Subcutaneous abdominal adipose tissue (tissue), 5 donors: ENCODE measurements at regions not wholly inside any gene's neighbourhood (a gene's known extent, or its start where the extent isn't known, plus 50 kb on each side); places are given as distances from the start of the nearest gene placed in this dataset.

Experiments
- H3K27ac ChIP-seq: one replicate; pipeline ENCODE4 v1.7.0; 2013; ENCODE audit warnings: low read depth, mild to moderate bottlenecking, inconsistent platforms, low read length, moderate library complexity
- H3K27me3 ChIP-seq, 5 donors: one replicate each; pipeline ENCODE4 v1.7.0; 2013; ENCODE audit warnings: low read length in 5 of 5, inconsistent platforms in 1 of 5; ENCODE audit not compliant: control insufficient read depth in 5 of 5, insufficient read depth in 4 of 5
- H3K36me3 ChIP-seq, 5 donors: one replicate each; pipeline ENCODE4 v1.7.0; 2013; ENCODE audit warnings: low read length in 5 of 5; ENCODE audit not compliant: control insufficient read depth in 5 of 5, insufficient read depth in 5 of 5
- H3K4me1 ChIP-seq, 5 donors: one replicate each; pipeline ENCODE4 v1.7.0; 2013; ENCODE audit warnings: low read length in 5 of 5, mild to moderate bottlenecking in 3 of 5, moderate library complexity in 1 of 5; ENCODE audit not compliant: control insufficient read depth in 5 of 5, insufficient read depth in 5 of 5
- H3K4me3 ChIP-seq, 5 donors: one replicate each; pipeline ENCODE4 v1.7.0; 2013; ENCODE audit warnings: low read length in 5 of 5, low read depth in 1 of 5
- H3K9ac ChIP-seq, 5 donors: one replicate each; pipeline ENCODE4 v1.7.0; 2013; ENCODE audit warnings: low read length in 5 of 5, mild to moderate bottlenecking in 4 of 5, moderate library complexity in 3 of 5
- H3K9me3 ChIP-seq, 5 donors: one replicate each; pipeline ENCODE4 v1.7.0; 2013; ENCODE audit warnings: low read length in 5 of 5; ENCODE audit not compliant: control insufficient read depth in 5 of 5
- donor health status: healthy.
- donor health status: healthy.
- donor health status: healthy.
- donor health status: healthy.
- donor health status: healthy.

DNA sequence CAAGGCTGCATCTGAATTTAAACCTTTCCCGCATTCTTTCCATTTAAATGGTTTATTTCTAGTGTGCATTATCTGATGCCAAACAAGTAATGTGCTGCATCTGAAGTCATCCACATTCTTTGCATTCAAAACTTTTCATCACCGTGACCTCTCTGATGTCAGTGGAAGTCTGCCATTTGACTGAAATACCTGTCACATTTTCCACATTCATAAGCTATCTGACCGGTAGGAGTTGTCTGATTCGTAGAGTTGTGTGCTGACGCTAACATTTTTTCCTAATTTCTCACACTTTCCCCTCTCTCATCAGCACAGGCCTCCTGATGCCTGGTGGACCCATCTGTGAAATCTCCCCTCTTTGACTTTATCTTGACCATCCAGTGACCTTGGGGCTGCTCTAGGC lies 79.9 kb upstream of the BARX2 start:
- Histone ChIP-seq H3K27me3 (no peaks in the 10 kb centered on the region), H3K4me1 (no peaks in the 10 kb centered on the region), H3K36me3 (no peaks in the 10 kb centered on the region), H3K4me3 (no peak overlapping the region), H3K9me3 (no peaks in the 10 kb centered on the region), H3K27ac (no peak overlapping the region), H3K9ac (no peak overlapping the region)

DNA sequence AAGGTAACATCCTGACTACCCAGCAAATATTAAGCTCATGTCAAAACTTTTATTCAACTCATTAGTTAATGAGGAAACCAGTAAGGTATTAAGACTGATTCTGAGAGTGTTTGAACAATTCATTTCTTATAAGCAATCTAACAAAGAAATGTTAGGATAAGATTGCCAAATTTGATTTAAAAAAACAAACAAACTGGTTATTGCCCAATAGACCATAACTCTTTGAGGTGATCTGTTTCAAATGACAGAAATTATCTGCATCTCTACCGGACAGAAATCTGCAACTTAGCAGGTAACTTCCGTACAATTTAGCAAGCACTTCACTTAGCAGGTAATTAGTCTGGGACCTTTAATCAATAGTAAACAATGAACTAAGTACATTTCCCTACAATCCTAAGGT lies 82.9 kb upstream of the BARX2 start:
- peaks cover 0 to 5% (median 4%) of the 10 kb centered on the region in 5 donors for H3K27me3 ChIP-seq
- no peaks in the 10 kb centered on the region for H3K9me3 ChIP-seq
- no peak overlapping the region for H3K4me3 ChIP-seq
- H3K27ac ChIP-seq = no peak overlapping the region
- peaks cover 0 to 7% (median 0%) of the 10 kb centered on the region in 5 donors for H3K4me1 ChIP-seq
- no peaks in the 10 kb centered on the region for H3K36me3 ChIP-seq
- H3K9ac ChIP-seq = no peak overlapping the region

DNA sequence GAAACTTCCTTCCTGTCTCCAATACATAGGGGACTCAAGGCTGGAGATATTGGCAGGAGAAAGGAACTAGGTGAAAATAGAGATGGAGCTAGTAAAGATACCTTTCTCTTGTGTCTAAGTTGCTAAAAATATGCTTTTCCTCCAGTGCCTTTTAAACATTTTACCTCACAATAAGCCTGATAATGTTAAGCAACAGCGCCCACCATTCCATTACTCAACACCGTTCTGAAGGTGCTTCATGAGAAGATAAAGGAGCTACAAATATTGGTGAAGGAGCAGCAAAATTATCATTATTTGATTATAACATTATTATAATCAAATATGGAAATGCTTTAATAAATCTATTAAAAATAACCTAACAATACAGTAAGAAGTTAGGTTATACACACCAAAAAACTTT lies 83.6 kb upstream of the BARX2 start:
- Histone ChIP-seq H3K36me3 (no peaks in the 10 kb centered on the region), H3K4me3 (no peak overlapping the region), H3K27ac (no peak overlapping the region), H3K4me1 (peaks cover 3 to 10% (median 4%) of the 10 kb centered on the region in 5 donors), H3K9me3 (no peaks in the 10 kb centered on the region), H3K9ac (no peak overlapping the region), H3K27me3 (peaks cover 0 to 5% (median 4%) of the 10 kb centered on the region in 5 donors)

DNA sequence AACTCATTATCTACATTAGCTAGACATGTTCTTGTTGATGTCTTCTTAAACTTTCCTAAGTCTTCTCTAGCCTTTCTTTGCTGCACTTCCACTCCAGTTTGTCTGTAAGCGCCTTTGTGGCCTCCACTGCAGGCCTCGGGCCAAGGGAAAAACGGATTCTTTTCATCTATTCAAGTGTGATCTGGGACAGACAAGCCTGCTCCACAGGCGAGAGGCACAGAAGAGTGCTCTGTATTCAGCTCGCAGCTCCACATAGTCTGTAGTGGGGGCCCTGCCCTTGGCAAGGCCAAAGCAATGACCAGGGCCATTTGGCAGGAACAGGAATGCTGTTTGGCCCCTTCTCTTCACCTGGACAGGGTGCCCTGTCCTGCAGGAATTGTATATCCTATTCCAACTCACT lies 84.1 kb upstream of the BARX2 start:
- no peaks in the 10 kb centered on the region for H3K9me3 ChIP-seq
- peaks cover 0 to 5% (median 4%) of the 10 kb centered on the region in 5 donors for H3K27me3 ChIP-seq
- no peak overlapping the region for H3K4me3 ChIP-seq
- H3K36me3 ChIP-seq = no peaks in the 10 kb centered on the region
- no peak overlapping the region for H3K9ac ChIP-seq
- no peak overlapping the region for H3K27ac ChIP-seq
- peaks cover 3 to 15% (median 8%) of the 10 kb centered on the region in 5 donors for H3K4me1 ChIP-seq

DNA sequence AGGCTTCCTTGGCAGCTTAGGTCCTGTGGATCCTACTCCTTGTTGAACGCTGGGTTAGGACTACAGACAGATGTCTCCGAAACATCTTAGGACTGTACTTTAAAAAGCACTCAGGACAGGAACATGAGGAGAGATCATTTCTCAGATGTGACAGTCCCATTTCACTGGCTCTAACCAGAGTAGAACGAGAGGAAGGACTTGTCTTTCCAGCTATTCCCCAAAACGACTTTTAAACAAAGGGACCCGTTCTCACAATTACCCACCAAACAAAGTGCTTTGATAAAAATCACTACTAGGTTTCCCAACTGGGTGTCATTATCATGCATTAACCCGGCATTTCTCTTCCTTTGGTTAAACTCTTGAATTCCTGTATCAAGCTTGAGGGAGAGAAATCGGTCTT lies 84.7 kb upstream of the BARX2 start:
- peaks cover 0 to 5% (median 4%) of the 10 kb centered on the region in 5 donors for H3K27me3 ChIP-seq

DNA sequence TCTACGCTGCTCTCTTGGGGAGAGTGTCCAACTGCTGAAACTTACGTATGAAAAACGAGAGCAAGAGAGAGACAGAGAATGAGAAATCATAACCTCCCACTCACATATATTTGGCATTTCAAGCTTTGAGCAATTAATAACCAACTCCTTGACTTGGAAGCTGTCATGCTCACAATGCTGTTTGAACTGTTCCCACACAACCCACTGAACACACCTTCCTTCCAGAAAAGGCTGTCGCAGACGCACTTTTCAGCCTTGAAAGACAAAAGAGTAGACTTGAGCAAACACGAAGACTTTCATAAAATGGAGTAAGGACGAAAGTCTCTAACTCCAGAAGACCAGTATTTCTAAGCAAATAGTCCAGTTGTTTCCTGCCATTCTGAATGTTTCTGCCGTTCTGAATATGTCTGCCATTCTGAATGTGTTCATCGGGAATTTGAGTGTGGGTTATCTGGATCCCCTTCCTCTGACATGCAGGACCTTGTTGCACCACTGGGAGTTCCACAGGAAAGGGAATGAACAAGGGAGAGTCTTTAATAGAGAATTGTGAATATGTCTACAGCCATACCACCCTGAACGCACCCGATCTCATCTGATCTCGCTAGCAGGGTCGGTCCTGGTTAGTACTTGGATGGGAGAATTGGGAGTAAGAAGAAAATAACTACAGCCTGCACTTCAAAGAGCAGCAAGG lies 86.2 kb upstream of the BARX2 start:
- no peak overlapping the region for H3K27ac ChIP-seq
- H3K9ac ChIP-seq = no peak overlapping the region
- no peaks in the 10 kb centered on the region for H3K9me3 ChIP-seq
- no peak overlapping the region for H3K4me3 ChIP-seq
- H3K27me3 ChIP-seq = peaks cover 0 to 5% (median 4%) of the 10 kb centered on the region in 5 donors
- no peaks in the 10 kb centered on the region for H3K36me3 ChIP-seq
- peaks cover 3 to 15% (median 9%) of the 10 kb centered on the region in 5 donors for H3K4me1 ChIP-seq

More for the DNA sequence above, 84.7 kb upstream of the BARX2 start:
- Histone ChIP-seq H3K4me3 (no peak overlapping the region), H3K9ac (no peak overlapping the region), H3K36me3 (no peaks in the 10 kb centered on the region), H3K4me1 (peaks cover 3 to 15% (median 8%) of the 10 kb centered on the region in 5 donors), H3K9me3 (no peaks in the 10 kb centered on the region), H3K27ac (no peak overlapping the region)

DNA sequence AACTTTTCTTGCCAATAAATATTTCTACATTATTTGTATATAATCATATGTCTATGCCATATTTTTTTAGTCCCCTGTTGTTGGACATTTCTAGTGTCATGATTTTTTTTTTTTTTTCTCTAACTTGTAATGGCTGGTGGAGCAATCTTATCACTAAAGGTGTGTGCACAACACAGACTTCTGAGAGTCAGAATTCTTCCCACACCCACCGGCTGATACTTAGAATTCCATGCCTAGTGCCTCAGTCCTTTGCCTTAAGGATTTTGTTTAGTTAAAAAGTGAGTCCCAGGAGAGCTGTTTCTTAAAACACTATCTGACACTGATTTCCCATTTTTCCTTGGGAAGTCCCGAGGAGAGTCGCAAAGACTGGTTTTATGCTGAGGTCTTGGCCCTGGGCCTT lies 87.7 kb upstream of the BARX2 start:
- Histone ChIP-seq H3K36me3 (no peaks in the 10 kb centered on the region), H3K4me3 (no peak overlapping the region), H3K27ac (no peak overlapping the region), H3K27me3 (peaks cover 0 to 5% (median 4%) of the 10 kb centered on the region in 5 donors), H3K9ac (no peak overlapping the region), H3K9me3 (no peaks in the 10 kb centered on the region), H3K4me1 (peaks cover 3 to 15% (median 9%) of the 10 kb centered on the region in 5 donors)

DNA sequence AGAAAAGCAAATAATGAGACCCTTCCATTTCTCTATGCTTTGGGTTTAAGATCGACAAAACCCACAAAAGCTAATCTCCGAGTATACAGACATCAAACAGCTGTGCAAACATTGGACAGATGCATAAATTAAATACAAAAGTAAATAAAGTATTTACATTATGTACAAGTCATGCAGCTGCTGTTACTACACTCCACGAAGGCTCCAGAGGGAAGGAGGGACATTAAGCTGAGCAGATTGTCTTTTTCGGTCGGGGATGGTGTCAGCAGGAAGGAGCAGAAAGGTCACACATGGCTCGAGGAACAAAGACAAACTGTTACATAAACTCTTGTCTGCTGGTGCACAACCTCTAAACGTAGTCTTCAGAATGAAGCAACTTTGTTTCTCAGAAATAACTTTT lies 88.8 kb upstream of the BARX2 start:
- no peak overlapping the region for H3K27ac ChIP-seq
- peaks cover 3 to 18% (median 13%) of the 10 kb centered on the region in 5 donors for H3K4me1 ChIP-seq
- H3K4me3 ChIP-seq = no peak overlapping the region
- peaks cover 0 to 5% (median 4%) of the 10 kb centered on the region in 5 donors for H3K27me3 ChIP-seq
- peak overlapping the region in 1 of 5 donors; percentile 40 for H3K9ac ChIP-seq
- no peaks in the 10 kb centered on the region for H3K9me3 ChIP-seq
- no peaks in the 10 kb centered on the region for H3K36me3 ChIP-seq

DNA sequence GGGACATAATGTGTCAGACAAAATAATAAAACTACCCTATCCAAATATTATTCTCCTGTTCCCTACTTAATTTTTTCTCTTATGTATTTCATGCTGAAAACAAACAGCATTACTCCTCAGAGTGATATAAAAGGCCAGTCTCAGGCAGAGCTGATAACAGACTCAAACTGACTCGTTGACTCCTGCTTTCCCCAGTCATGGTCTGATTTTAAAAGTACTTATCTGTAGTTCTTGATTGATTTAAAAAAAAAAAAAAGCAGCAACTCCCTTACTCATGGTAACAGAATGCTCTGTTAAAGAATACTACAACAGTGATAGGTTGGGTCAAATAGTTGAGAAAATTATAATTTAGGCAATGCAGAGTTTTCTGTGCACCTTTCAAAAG lies 90.3 kb upstream of the BARX2 start:
- Histone ChIP-seq H3K4me1 (peaks cover 3 to 28% (median 26%) of the 10 kb centered on the region in 5 donors), H3K27me3 (peaks cover 0 to 5% (median 4%) of the 10 kb centered on the region in 5 donors), H3K27ac (no peak overlapping the region), H3K9me3 (no peaks in the 10 kb centered on the region), H3K36me3 (no peaks in the 10 kb centered on the region), H3K9ac (no peak overlapping the region), H3K4me3 (no peak overlapping the region)

DNA sequence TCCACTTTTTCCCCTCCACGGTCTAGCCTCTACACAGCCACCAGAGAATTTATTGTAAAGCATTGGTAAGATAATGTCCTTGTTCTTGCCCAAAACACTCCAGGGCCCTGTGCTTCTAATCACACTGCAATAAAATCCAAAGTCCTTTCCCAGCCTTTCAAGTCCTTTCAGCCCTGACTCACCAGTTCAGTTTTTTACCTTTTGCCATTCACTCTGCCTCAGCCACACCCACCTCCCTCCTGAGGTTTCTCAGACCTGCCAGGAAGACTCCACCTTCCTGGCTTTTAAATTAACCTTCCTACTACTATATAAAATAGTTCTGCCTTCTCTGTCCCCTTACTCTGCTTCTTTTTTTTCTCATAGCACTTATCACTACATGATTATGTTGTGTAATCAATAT lies 91.0 kb upstream of the ARHGAP32 start:
- Histone ChIP-seq H3K4me1 (peaks cover 7 to 39% (median 36%) of the 10 kb centered on the region in 5 donors), H3K36me3 (no peaks in the 10 kb centered on the region), H3K9ac (no peak overlapping the region), H3K27me3 (no peaks in the 10 kb centered on the region), H3K4me3 (no peak overlapping the region), H3K27ac (no peak overlapping the region), H3K9me3 (no peaks in the 10 kb centered on the region)
